Colon (tissue), 2 donors: ENCODE measurements at regions not wholly inside any gene's neighbourhood (a gene's known extent, or its start where the extent isn't known, plus 50 kb on each side); places are given as distances from the start of the nearest gene placed in this dataset.
A peak's percentile ranks its signal among the peaks of the same experiment; 100 is the strongest.

Experiments used
- FAIRE-seq: peaks from 2 replicates; lab custom pipeline; 2012; peaks lifted over from hg19 to GRCh38; lab: Jason Lieb, UNC
- donor health status: control.
- donor health status: control.

- FAIRE-seq: no peak
Measured at GRCh38 chr12:92496790-92497189, 206.0 kb upstream of the PLEKHG7 start.

GRCh38 chr12:92495108-92495507 is 207.7 kb upstream of the PLEKHG7 start:
- no peak for FAIRE-seq

GRCh38 chr12:92493816-92494215 is 209.0 kb upstream of the PLEKHG7 start:
- no peak for FAIRE-seq

GRCh38 chr12:92492995-92493394 is 209.8 kb upstream of the PLEKHG7 start:
- no peak for FAIRE-seq

GRCh38 chr12:92492291-92492690 is 210.5 kb upstream of the PLEKHG7 start:
- FAIRE-seq: no peak

- FAIRE-seq: no peak
Measured at GRCh38 chr12:92489781-92490180, 213.0 kb upstream of the PLEKHG7 start.

- FAIRE-seq: no peak
Measured at GRCh38 chr12:92488735-92489134, 214.1 kb upstream of the PLEKHG7 start.

- no peak for FAIRE-seq
Measured at GRCh38 chr12:92487138-92487485, 215.7 kb upstream of the PLEKHG7 start.

- no peak for FAIRE-seq
Measured at GRCh38 chr12:92486443-92487137, 216.2 kb upstream of the PLEKHG7 start.

- no peak for FAIRE-seq
Measured at GRCh38 chr12:92485351-92486348, 217.1 kb upstream of the PLEKHG7 start.

GRCh38 chr12:92482599-92482998 is 220.2 kb upstream of the PLEKHG7 start:
- FAIRE-seq: no peak

- no peak for FAIRE-seq
Measured at GRCh38 chr12:92481066-92481465, 221.7 kb upstream of the PLEKHG7 start.

- FAIRE-seq: no peak
Measured at GRCh38 chr12:92478692-92479091, 224.1 kb upstream of the PLEKHG7 start.

- FAIRE-seq: no peak
Measured at GRCh38 chr12:92476844-92477243, 225.9 kb upstream of the PLEKHG7 start.

- no peak for FAIRE-seq
Measured at GRCh38 chr12:92473564-92473963, 229.2 kb upstream of the PLEKHG7 start.

GRCh38 chr12:92472201-92472600 is 230.6 kb upstream of the PLEKHG7 start:
- FAIRE-seq: peak; percentile 83

GRCh38 chr12:92471551-92471950 is 231.2 kb upstream of the PLEKHG7 start:
- FAIRE-seq: no peak

GRCh38 chr12:92470608-92471021 is 232.2 kb upstream of the PLEKHG7 start:
- FAIRE-seq: no peak

- no peak for FAIRE-seq
Measured at GRCh38 chr12:92469837-92470236, 233.0 kb upstream of the PLEKHG7 start.

GRCh38 chr12:92468358-92469020 is 234.3 kb upstream of the PLEKHG7 start:
- no peak for FAIRE-seq

- FAIRE-seq: no peak
Measured at GRCh38 chr12:92467886-92468285, 234.9 kb upstream of the PLEKHG7 start.

GRCh38 chr12:92466391-92467305 is 236.1 kb upstream of the PLEKHG7 start:
- no peak for FAIRE-seq
